HEK293 (cell line): ENCODE measurements at regions not wholly inside any gene's neighbourhood (a gene's known extent, or its start where the extent isn't known, plus 50 kb on each side); places are given as distances from the start of the nearest gene placed in this dataset.

Experiments used
- CTCF ChIA-PET: fragments of 350-600 bp; formaldehyde crosslinking; extraction: SDS; loops from one replicate; lab custom pipeline; 2021; ENCODE audit warnings: antibody characterized with exemption; lab: Yijun Ruan, JAX
- POLR2A ChIA-PET: fragments of 300-600 bp; formaldehyde crosslinking; extraction: SDS; loops from one replicate; lab custom pipeline; 2020; ENCODE audit warnings: antibody characterized with exemption, inconsistent platforms; lab: Yijun Ruan, JAX
- H3K27ac ChIP-seq: fragments of 200-500 bp; sonication (Bioruptor generic); 2 replicates; pipeline ENCODE4 v1.5.1; 2014; ENCODE audit warnings: low read depth, low read length, control low read depth, inconsistent platforms; ENCODE audit errors: extremely low read depth
- H3K36me3 ChIP-seq, 2 experiments: fragments of 200-500 bp in 1 of 2; sonication (Bioruptor generic) in 1 of 2; 1 replicate in 1 of 2; 2 replicates in 1 of 2; pipeline ENCODE4 v1.5.1; 2014 to 2017; ENCODE audit warnings: inconsistent platforms in 2 of 2, low read length in 2 of 2; ENCODE audit not compliant: control insufficient read depth in 2 of 2, insufficient read depth in 1 of 2
- H3K4me1 ChIP-seq: fragments of 200-500 bp; sonication (Bioruptor generic); 2 replicates; pipeline ENCODE4 v1.5.1; 2014; ENCODE audit warnings: mild to moderate bottlenecking, low read length, inconsistent platforms; ENCODE audit not compliant: control insufficient read depth, insufficient read depth
- H3K4me3 ChIP-seq: 2 replicates; pipeline ENCODE4 v1.5.1; 2011; ENCODE audit warnings: low read depth, mild to moderate bottlenecking, control low read depth, low read length, moderate library complexity
- H3K9me3 ChIP-seq: fragments of 200-500 bp; sonication (Bioruptor generic); 2 replicates; pipeline ENCODE4 v1.5.1; 2014; ENCODE audit warnings: low read depth, low read length, inconsistent platforms; ENCODE audit not compliant: control insufficient read depth, insufficient read depth
- CTCF ChIP-seq: fragments of 450-650 bp; formaldehyde crosslinking; IDR thresholded peaks from 2 replicates; pipeline ENCODE4 v1.5.1; 2016; ENCODE audit warnings: missing biosample characterization, missing genetic modification characterization
- PRDM1 ChIP-seq: fragments of 450-650 bp; formaldehyde crosslinking; IDR thresholded peaks from 2 replicates; pipeline ENCODE4; 2016; ENCODE audit warnings: missing biosample characterization, missing genetic modification characterization
- REPIN1 ChIP-seq: fragments of 450-650 bp; formaldehyde crosslinking; IDR thresholded peaks from 2 replicates; pipeline ENCODE4 v1.5.1; 2017; ENCODE audit warnings: missing biosample characterization, missing genetic modification characterization, low read depth
- SCRT2 ChIP-seq: fragments of 450-650 bp; formaldehyde crosslinking; IDR thresholded peaks from 2 replicates; pipeline ENCODE4 v1.5.1; 2016; ENCODE audit warnings: missing biosample characterization, missing genetic modification characterization
- ZBTB8A ChIP-seq: fragments of 450-650 bp; formaldehyde crosslinking; IDR thresholded peaks from 2 replicates; pipeline ENCODE4 v1.5.1; 2016; ENCODE audit warnings: missing biosample characterization, missing genetic modification characterization
- ZFHX2 ChIP-seq: fragments of 450-650 bp; formaldehyde crosslinking; conservative IDR thresholded peaks from 2 replicates; pipeline ENCODE4 v1.5.1; 2016; ENCODE audit warnings: missing biosample characterization, missing genetic modification characterization
- ZFP3 ChIP-seq: fragments of 450-650 bp; formaldehyde crosslinking; IDR thresholded peaks from 2 replicates; pipeline ENCODE4 v1.5.1; 2016; ENCODE audit warnings: low read depth, missing biosample characterization, missing genetic modification characterization
- ZFP41 ChIP-seq: fragments of 450-650 bp; formaldehyde crosslinking; IDR thresholded peaks from 2 replicates; pipeline ENCODE4 v1.5.1; 2016; ENCODE audit warnings: missing biosample characterization, missing genetic modification characterization, borderline replicate concordance
- ZNF10 ChIP-seq: fragments of 450-650 bp; formaldehyde crosslinking; IDR thresholded peaks from 2 replicates; pipeline ENCODE4 v1.5.1; 2017; ENCODE audit warnings: missing biosample characterization, missing genetic modification characterization
- ZNF148 ChIP-seq: fragments of 450-650 bp; formaldehyde crosslinking; IDR thresholded peaks from 2 replicates; pipeline ENCODE4 v1.5.0; 2017; ENCODE audit warnings: missing biosample characterization, missing genetic modification characterization, borderline replicate concordance
- ZNF169 ChIP-seq: fragments of 450-650 bp; formaldehyde crosslinking; IDR thresholded peaks from 2 replicates; pipeline ENCODE4 v1.5.1; 2016; ENCODE audit warnings: missing biosample characterization, missing genetic modification characterization
- ZNF221 ChIP-seq: fragments of 450-650 bp; formaldehyde crosslinking; IDR thresholded peaks from 2 replicates; pipeline ENCODE4 v1.5.1; 2017; ENCODE audit warnings: missing biosample characterization, missing genetic modification characterization, borderline replicate concordance
- ZNF24 ChIP-seq: fragments of 450-650 bp; formaldehyde crosslinking; IDR thresholded peaks from 2 replicates; pipeline ENCODE4 v1.5.1; 2016; ENCODE audit warnings: missing biosample characterization, missing genetic modification characterization
- ZNF311 ChIP-seq: fragments of 450-650 bp; formaldehyde crosslinking; IDR thresholded peaks from 2 replicates; pipeline ENCODE4 v1.5.1; 2017; ENCODE audit warnings: missing biosample characterization, missing genetic modification characterization, borderline replicate concordance
- ZNF404 ChIP-seq: fragments of 450-650 bp; formaldehyde crosslinking; IDR thresholded peaks from 2 replicates; pipeline ENCODE4 v1.5.1; 2017; ENCODE audit warnings: missing biosample characterization, missing genetic modification characterization
- ZNF416 ChIP-seq: fragments of 450-650 bp; formaldehyde crosslinking; IDR thresholded peaks from 2 replicates; pipeline ENCODE4 v1.5.1; 2016; ENCODE audit warnings: missing biosample characterization, missing genetic modification characterization
- ZNF514 ChIP-seq: fragments of 450-650 bp; formaldehyde crosslinking; IDR thresholded peaks from 2 replicates; pipeline ENCODE4 v1.5.1; 2016; ENCODE audit warnings: missing biosample characterization, missing genetic modification characterization
- ZNF530 ChIP-seq: fragments of 450-650 bp; formaldehyde crosslinking; IDR thresholded peaks from 2 replicates; pipeline ENCODE4 v1.5.1; 2016; ENCODE audit warnings: low read depth, missing biosample characterization, missing genetic modification characterization
- ZNF558 ChIP-seq: fragments of 450-650 bp; formaldehyde crosslinking; IDR thresholded peaks from 2 replicates; pipeline ENCODE4 v1.5.1; 2016; ENCODE audit warnings: missing biosample characterization, missing genetic modification characterization
- ZNF571 ChIP-seq: fragments of 450-650 bp; formaldehyde crosslinking; IDR thresholded peaks from 2 replicates; pipeline ENCODE4 v1.5.0; 2017; ENCODE audit warnings: missing biosample characterization, missing genetic modification characterization
- ZNF621 ChIP-seq: fragments of 450-650 bp; formaldehyde crosslinking; IDR thresholded peaks from 2 replicates; pipeline ENCODE4 v1.5.1; 2017; ENCODE audit warnings: missing biosample characterization, missing genetic modification characterization
- ZNF626 ChIP-seq: fragments of 450-650 bp; sonication (Bioruptor Pico); formaldehyde crosslinking; IDR thresholded peaks from 2 replicates; pipeline ENCODE4 v1.5.1; 2018; ENCODE audit warnings: missing biosample characterization, missing genetic modification characterization, inconsistent platforms
- ZNF654 ChIP-seq: fragments of 450-650 bp; formaldehyde crosslinking; IDR thresholded peaks from 2 replicates; pipeline ENCODE4 v1.5.1; 2016; ENCODE audit warnings: low read depth, missing biosample characterization, missing genetic modification characterization
- ZNF677 ChIP-seq: fragments of 450-650 bp; IDR thresholded peaks from 2 replicates; pipeline ENCODE4 v1.5.0; 2018; ENCODE audit warnings: missing biosample characterization, mild to moderate bottlenecking, missing genetic modification characterization, moderate library complexity
- ZNF768 ChIP-seq: fragments of 450-650 bp; formaldehyde crosslinking; IDR thresholded peaks from 2 replicates; pipeline ENCODE4 v1.5.1; 2018; ENCODE audit warnings: missing biosample characterization, mild to moderate bottlenecking, missing genetic modification characterization
- ZNF792 ChIP-seq: fragments of 450-650 bp; formaldehyde crosslinking; IDR thresholded peaks from 2 replicates; pipeline ENCODE4 v1.5.1; 2016; ENCODE audit warnings: missing biosample characterization, missing genetic modification characterization
- ZSCAN30 ChIP-seq: fragments of 450-650 bp; IDR thresholded peaks from 2 replicates; pipeline ENCODE4 v1.5.1; 2018; ENCODE audit warnings: missing biosample characterization, mild to moderate bottlenecking, missing genetic modification characterization, moderate library complexity
- TF ChIP-seq, protein P1 (sequence below): fragments of 450-650 bp; formaldehyde crosslinking; IDR thresholded peaks from 2 replicates; pipeline ENCODE4 v1.5.1; 2016; ENCODE audit warnings: missing biosample characterization, missing genetic modification characterization, borderline replicate concordance

DNA sequence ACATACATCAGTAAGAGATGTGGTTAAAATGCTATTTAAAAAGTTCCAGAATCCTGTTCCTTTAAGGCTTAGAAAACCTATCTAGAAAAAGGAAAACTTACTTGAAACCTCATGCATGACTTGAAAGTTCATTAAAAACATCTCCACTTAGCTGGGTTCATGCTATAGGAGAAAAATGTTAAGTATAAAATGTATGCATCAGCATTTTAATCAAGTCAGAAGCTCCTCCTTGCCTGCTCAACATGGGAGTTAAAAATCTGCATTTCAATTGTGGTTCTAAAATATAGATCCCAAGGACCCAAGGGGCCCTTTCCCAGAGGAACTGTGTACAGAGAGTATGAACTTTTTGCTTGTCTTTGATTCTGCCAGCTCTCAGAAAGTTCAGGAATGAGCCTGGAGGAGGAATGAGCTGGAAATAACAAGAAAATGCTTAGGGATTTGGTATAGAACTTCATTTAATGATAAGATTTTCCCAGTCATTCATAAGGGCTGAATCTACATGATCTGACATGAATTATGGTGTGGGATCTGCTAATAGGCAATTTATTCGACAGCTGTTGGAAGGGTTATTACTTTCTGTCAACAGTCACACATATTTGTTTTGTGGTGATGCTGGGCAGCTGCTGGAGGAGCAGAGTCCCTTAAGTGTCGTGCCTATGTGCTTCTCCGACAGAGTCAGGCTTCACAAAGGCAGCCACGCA lies 85.6 kb upstream of the MTPN start:
- TF ChIP-seq ZFP41 (tag by site-specific recombination): no peak
- TF ChIP-seq ZNF621: no peak
- TF ChIP-seq ZNF148 (tag by site-specific recombination): no peak
- no peak for TF ChIP-seq ZNF416 (tag by site-specific recombination)
- TF ChIP-seq ZNF169 (tag by site-specific recombination): no peak
- no peak for TF ChIP-seq ZNF626 (tag by site-specific recombination)
- no peak for TF ChIP-seq ZSCAN30
- TF ChIP-seq ZFP3 (tag by site-specific recombination): no peak
- TF ChIP-seq ZNF24 (tag by site-specific recombination): no peak
- TF ChIP-seq ZNF677: no peak
- no peaks in the 10 kb centered on the region for H3K36me3 ChIP-seq
- ChIA-PET POLR2A (no interaction called here), CTCF (no interaction called here)
- no peaks in the 10 kb centered on the region for H3K9me3 ChIP-seq
- no peak overlapping the region for H3K4me3 ChIP-seq
- no peaks in the 10 kb centered on the region for H3K4me1 ChIP-seq
- no peak overlapping the region for H3K27ac ChIP-seq

DNA sequence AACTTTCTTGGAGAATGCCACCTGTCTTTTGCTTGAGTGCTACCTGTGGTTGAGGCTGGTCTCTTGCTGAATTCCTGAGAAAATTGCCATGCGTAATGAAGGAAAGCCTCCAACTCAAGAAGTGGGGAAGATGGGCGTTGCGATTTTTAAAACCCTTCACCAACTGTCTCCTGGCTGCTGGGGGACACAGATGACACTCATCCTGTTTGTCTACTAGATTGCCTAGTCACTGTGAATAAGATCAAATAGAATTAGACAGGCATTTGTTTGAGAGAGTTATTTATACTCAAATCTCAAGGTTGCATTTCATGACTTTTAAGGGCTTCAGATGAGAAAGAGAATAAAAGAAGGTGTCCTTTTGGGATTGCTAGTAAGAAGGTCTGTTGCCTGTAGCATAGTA lies 84.3 kb upstream of the MTPN start:
- Histone ChIP-seq H3K4me1 (no peaks in the 10 kb centered on the region), H3K9me3 (no peaks in the 10 kb centered on the region)
- CTCF ChIA-PET: no interaction called here

DNA sequence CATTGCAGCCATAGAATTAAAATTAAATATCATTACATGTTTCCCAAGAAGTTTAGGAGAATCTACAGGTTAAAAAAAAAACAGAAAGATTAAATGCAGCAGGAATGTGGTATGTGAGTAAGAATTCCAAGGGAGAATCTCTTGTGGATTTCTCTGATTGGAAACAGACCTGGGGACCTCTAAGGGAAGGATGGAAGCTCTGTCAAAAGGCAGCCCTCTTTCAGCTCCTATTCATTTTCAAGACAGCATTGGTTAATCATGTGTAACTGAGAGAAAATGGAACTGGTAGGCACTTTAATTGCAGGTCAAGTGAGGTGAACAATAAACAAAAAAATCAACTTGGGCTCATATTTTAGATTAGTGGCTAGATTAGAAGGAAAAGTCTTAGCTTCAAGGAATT lies 81.4 kb upstream of the MTPN start:
- Histone ChIP-seq H3K27ac (no peak overlapping the region), H3K9me3 (no peaks in the 10 kb centered on the region), H3K4me3 (no peak overlapping the region), H3K4me1 (no peaks in the 10 kb centered on the region), H3K36me3 (no peaks in the 10 kb centered on the region)
- CTCF ChIA-PET: no interaction called here
- POLR2A ChIA-PET: no interaction called here
- no peak for TF ChIP-seq ZNF530
- TF ChIP-seq SCRT2 (tag by site-specific recombination): no peak
- TF ChIP-seq CTCF (tag by site-specific recombination): no peak
- TF ChIP-seq ZFHX2 (tag by site-specific recombination): no peak
- no peak for TF ChIP-seq ZNF571 (tag by site-specific recombination)
- no peak for TF ChIP-seq ZNF10
- TF ChIP-seq ZNF221 (tag by site-specific recombination): no peak
- TF ChIP-seq ZNF404: no peak
- TF ChIP-seq PRDM1 (tag by site-specific recombination): no peak
- no peak for TF ChIP-seq ZNF768 (tag by site-specific recombination)
- no peak for TF ChIP-seq REPIN1 (tag by site-specific recombination)

More for the DNA sequence above, 84.3 kb upstream of the MTPN start:
- POLR2A ChIA-PET: no interaction called here
- Histone ChIP-seq H3K4me3 (no peak overlapping the region), H3K36me3 (no peaks in the 10 kb centered on the region)
- TF ChIP-seq ZNF558 (tag by site-specific recombination) (no peak), ZNF514 (tag by site-specific recombination) (no peak), ZNF311 (no peak), ZNF792 (no peak), ZBTB8A (tag by site-specific recombination) (no peak), ZNF654 (no peak)
- TF ChIP-seq, protein P1, sequence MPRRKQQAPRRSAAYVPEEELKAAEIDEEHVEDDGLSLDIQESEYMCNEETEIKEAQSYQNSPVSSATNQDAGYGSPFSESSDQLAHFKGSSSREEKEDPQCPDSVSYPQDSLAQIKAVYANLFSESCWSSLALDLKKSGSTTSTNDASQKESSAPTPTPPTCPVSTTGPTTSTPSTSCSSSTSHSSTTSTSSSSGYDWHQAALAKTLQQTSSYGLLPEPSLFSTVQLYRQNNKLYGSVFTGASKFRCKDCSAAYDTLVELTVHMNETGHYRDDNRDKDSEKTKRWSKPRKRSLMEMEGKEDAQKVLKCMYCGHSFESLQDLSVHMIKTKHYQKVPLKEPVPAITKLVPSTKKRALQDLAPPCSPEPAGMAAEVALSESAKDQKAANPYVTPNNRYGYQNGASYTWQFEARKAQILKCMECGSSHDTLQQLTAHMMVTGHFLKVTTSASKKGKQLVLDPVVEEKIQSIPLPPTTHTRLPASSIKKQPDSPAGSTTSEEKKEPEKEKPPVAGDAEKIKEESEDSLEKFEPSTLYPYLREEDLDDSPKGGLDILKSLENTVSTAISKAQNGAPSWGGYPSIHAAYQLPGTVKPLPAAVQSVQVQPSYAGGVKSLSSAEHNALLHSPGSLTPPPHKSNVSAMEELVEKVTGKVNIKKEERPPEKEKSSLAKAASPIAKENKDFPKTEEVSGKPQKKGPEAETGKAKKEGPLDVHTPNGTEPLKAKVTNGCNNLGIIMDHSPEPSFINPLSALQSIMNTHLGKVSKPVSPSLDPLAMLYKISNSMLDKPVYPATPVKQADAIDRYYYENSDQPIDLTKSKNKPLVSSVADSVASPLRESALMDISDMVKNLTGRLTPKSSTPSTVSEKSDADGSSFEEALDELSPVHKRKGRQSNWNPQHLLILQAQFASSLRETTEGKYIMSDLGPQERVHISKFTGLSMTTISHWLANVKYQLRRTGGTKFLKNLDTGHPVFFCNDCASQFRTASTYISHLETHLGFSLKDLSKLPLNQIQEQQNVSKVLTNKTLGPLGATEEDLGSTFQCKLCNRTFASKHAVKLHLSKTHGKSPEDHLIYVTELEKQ: no peak
- TF ChIP-seq, all 188 proteins: peak for 0
- no peak overlapping the region for H3K27ac ChIP-seq
